ENCODE measurements at regions not wholly inside any gene's neighbourhood (a gene's known extent, or its start where the extent isn't known, plus 50 kb on each side); places are given as distances from the start of the nearest gene placed in this dataset.

GRCh38 chr6:18820725-18821124, 433.6 kb downstream of the RNF144B start:
- BruUV-seq (replicated peaks): no TSS peak
- Histone ChIP-seq H2AFZ (ENCODE audit: low read depth, low read length) (no peak overlapping the region), H3K4me3 (no peak overlapping the region), H4K20me1 (replicated peaks; ENCODE audit: control insufficient read depth, insufficient read depth, low read length) (no peaks in the 10 kb centered on the region), H3K9ac (ENCODE audit: insufficient read depth in 1 of 2, low read depth in 2 of 2, low read length in 2 of 2) (no peak overlapping the region), H3K9me3 (replicated peaks; ENCODE audit: control insufficient read depth, insufficient read depth, low read depth, low read length) (peaks cover 4% of the 10 kb centered on the region; the same call in 1 of the 2 replicates), H3K4me1 (replicated peaks in 1 of 2; ENCODE audit: control insufficient read depth in 2 of 2, insufficient read depth in 2 of 2, low read length in 2 of 2) (no peaks in the 10 kb centered on the region), H3K79me2 (ENCODE audit: control insufficient read depth, insufficient read depth, low read length) (no peaks in the 10 kb centered on the region), H3K27ac (ENCODE audit: extremely low read depth, low read depth, low read length) (no peak overlapping the region), H3K27me3 (ENCODE audit: control insufficient read depth in 2 of 2, insufficient read depth in 2 of 2, low read length in 2 of 2) (no peaks in the 10 kb centered on the region), H3K4me2 (ENCODE audit: insufficient read depth, low read length) (no peak overlapping the region), H3K9me1 (ENCODE audit: control insufficient read depth, insufficient read depth, low read length) (no peaks in the 10 kb centered on the region), H3K36me3 (ENCODE audit: control insufficient read depth, insufficient read depth, low read length) (no peaks in the 10 kb centered on the region)
- POLR2A ChIA-PET: no interaction called here
- TF ChIP-seq KDM1A (IDR thresholded peaks at IDR 0.05): no peak
- TF ChIP-seq HDAC6 (IDR thresholded peaks at IDR 0.05; ENCODE audit: low read depth, low read length): no peak
- TF ChIP-seq POLR2A (conservative IDR thresholded peaks at IDR 0.05): no peak
- no peak for TF ChIP-seq ZNF140 (CRISPR knock-in tag; IDR thresholded peaks at IDR 0.05)
- TF ChIP-seq THRAP3 (IDR thresholded peaks at IDR 0.05; ENCODE audit: borderline replicate concordance): no peak
- no peak for TF ChIP-seq NR2C1 (IDR thresholded peaks at IDR 0.05)
- no peak for TF ChIP-seq NR2C1 (tag; IDR thresholded peaks at IDR 0.05)
- TF ChIP-seq ZNF324 (CRISPR knock-in tag; IDR thresholded peaks at IDR 0.05): no peak
- TF ChIP-seq ZNF165 (CRISPR knock-in tag; IDR thresholded peaks at IDR 0.05; ENCODE audit: borderline replicate concordance): no peak
- TF ChIP-seq SPI1 (IDR thresholded peaks at IDR 0.05; ENCODE audit: borderline replicate concordance, low read depth, low read length): no peak
- TF ChIP-seq GATAD2B (IDR thresholded peaks at IDR 0.05; ENCODE audit: borderline replicate concordance): no peak
- 0% methylated on average over 3 of the region's 3 CpGs for WGBS (ENCODE audit: insufficient coverage, low coverage, missing lambda C conversion rate)
- in situ Hi-C loops (cut with MboI): no loop called here
- CTCF ChIA-PET (ENCODE audit: low intra/inter-chr PET ratio): no interaction called here
- ATAC-seq (no peak), DNase-seq (ENCODE audit: extremely low read depth in 1 of 4, low spot score in 3 of 4) (no peak), FAIRE-seq (no peak)
- intact Hi-C loops (cut with micrococcal nuclease): loop anchor here (5.0 to 10.0 kb wide), 2 partner anchors 498 to 1234 kb away; no protein-coding TSS in a partner anchor
